ENCODE measurements at regions not wholly inside any gene's neighbourhood (a gene's known extent, or its start where the extent isn't known, plus 50 kb on each side); places are given as distances from the start of the nearest gene placed in this dataset.

GRCh38 chr11:122242731-122243130 is 126.7 kb upstream of the BLID start:
- no peak overlapping the region for H3K9ac ChIP-seq (ENCODE audit: low read length)
- no peaks in the 10 kb centered on the region for H4K20me1 ChIP-seq (ENCODE audit: insufficient read depth, low read length)
- no peaks in the 10 kb centered on the region for H3K36me3 ChIP-seq (replicated peaks; ENCODE audit: insufficient read depth, low read length)
- no peaks in the 10 kb centered on the region for H3K27me3 ChIP-seq (replicated peaks; ENCODE audit: insufficient read depth, low read length)
- H3K79me2 ChIP-seq (ENCODE audit: low read length) = no peaks in the 10 kb centered on the region
- H3K4me3 ChIP-seq (ENCODE audit: low read length) = no peak overlapping the region
- no peaks in the 10 kb centered on the region for H3K9me3 ChIP-seq (replicated peaks; ENCODE audit: insufficient read depth, low read length)
- no peak overlapping the region for H3K27ac ChIP-seq (ENCODE audit: low read length)
- TF ChIP-seq EZH2phosphoT487 (IDR thresholded peaks at IDR 0.05; ENCODE audit: low read length) (no peak), CTCF (IDR thresholded peaks at IDR 0.05; ENCODE audit: low read length) (no peak), EZH2 (optimal IDR thresholded peaks at IDR 0.05; ENCODE audit: low read depth, low read length) (no peak)
- no peaks in the 10 kb centered on the region for H3F3A ChIP-seq (ENCODE audit: insufficient read depth, low read length)
- H3K9me2 ChIP-seq (replicated peaks; ENCODE audit: insufficient read depth, low read length) = no peaks in the 10 kb centered on the region
- H3K4me2 ChIP-seq (ENCODE audit: low read depth, low read length) = no peak overlapping the region
- no peak overlapping the region for H2AFZ ChIP-seq (ENCODE audit: low read length)
- H3K4me1 ChIP-seq (ENCODE audit: low read length) = no peaks in the 10 kb centered on the region
- DNase-seq = no peak

- Histone ChIP-seq H3K9ac (ENCODE audit: low read length) (no peak overlapping the region), H3K9me2 (replicated peaks; ENCODE audit: insufficient read depth, low read length) (no peaks in the 10 kb centered on the region), H3K4me2 (ENCODE audit: low read depth, low read length) (no peak overlapping the region), H3K27ac (ENCODE audit: low read length) (no peak overlapping the region), H3K4me3 (ENCODE audit: low read length) (no peak overlapping the region), H3K79me2 (ENCODE audit: low read length) (no peaks in the 10 kb centered on the region), H3K4me1 (ENCODE audit: low read length) (no peaks in the 10 kb centered on the region), H3K9me3 (replicated peaks; ENCODE audit: insufficient read depth, low read length) (no peaks in the 10 kb centered on the region), H3F3A (ENCODE audit: insufficient read depth, low read length) (no peaks in the 10 kb centered on the region), H3K36me3 (replicated peaks; ENCODE audit: insufficient read depth, low read length) (no peaks in the 10 kb centered on the region), H3K27me3 (replicated peaks; ENCODE audit: insufficient read depth, low read length) (no peaks in the 10 kb centered on the region), H2AFZ (ENCODE audit: low read length) (no peak overlapping the region), H4K20me1 (ENCODE audit: insufficient read depth, low read length) (no peaks in the 10 kb centered on the region)
- TF ChIP-seq EZH2 (optimal IDR thresholded peaks at IDR 0.05; ENCODE audit: low read depth, low read length) = no peak
- no peak for TF ChIP-seq CTCF (IDR thresholded peaks at IDR 0.05; ENCODE audit: low read length)
- no peak for TF ChIP-seq EZH2phosphoT487 (IDR thresholded peaks at IDR 0.05; ENCODE audit: low read length)
- no peak for DNase-seq
Measured at GRCh38 chr11:122241566-122241965, 125.6 kb upstream of the BLID start.

GRCh38 chr11:122240638-122241037 is 124.6 kb upstream of the BLID start:
- no peaks in the 10 kb centered on the region for H3K4me1 ChIP-seq (ENCODE audit: low read length)
- no peak overlapping the region for H3K4me2 ChIP-seq (ENCODE audit: low read depth, low read length)
- H3K4me3 ChIP-seq (ENCODE audit: low read length) = no peak overlapping the region
- H3K79me2 ChIP-seq (ENCODE audit: low read length) = no peaks in the 10 kb centered on the region
- no peak overlapping the region for H3K27ac ChIP-seq (ENCODE audit: low read length)
- TF ChIP-seq EZH2 (optimal IDR thresholded peaks at IDR 0.05; ENCODE audit: low read depth, low read length) = no peak
- no peak for TF ChIP-seq CTCF (IDR thresholded peaks at IDR 0.05; ENCODE audit: low read length)
- TF ChIP-seq EZH2phosphoT487 (IDR thresholded peaks at IDR 0.05; ENCODE audit: low read length) = no peak
- H3K9me3 ChIP-seq (replicated peaks; ENCODE audit: insufficient read depth, low read length) = no peaks in the 10 kb centered on the region
- no peak overlapping the region for H2AFZ ChIP-seq (ENCODE audit: low read length)
- no peaks in the 10 kb centered on the region for H3K36me3 ChIP-seq (replicated peaks; ENCODE audit: insufficient read depth, low read length)
- no peaks in the 10 kb centered on the region for H3F3A ChIP-seq (ENCODE audit: insufficient read depth, low read length)
- DNase-seq = no peak
- H3K9me2 ChIP-seq (replicated peaks; ENCODE audit: insufficient read depth, low read length) = no peaks in the 10 kb centered on the region
- no peaks in the 10 kb centered on the region for H4K20me1 ChIP-seq (ENCODE audit: insufficient read depth, low read length)
- no peak overlapping the region for H3K9ac ChIP-seq (ENCODE audit: low read length)
- H3K27me3 ChIP-seq (replicated peaks; ENCODE audit: insufficient read depth, low read length) = no peaks in the 10 kb centered on the region
